Astrocyte (in vitro differentiated cells and primary cell): ENCODE measurements at regions not wholly inside any gene's neighbourhood (a gene's known extent, or its start where the extent isn't known, plus 50 kb on each side); places are given as distances from the start of the nearest gene placed in this dataset.

Experiments used
- DNase-seq: peaks from one replicate; pipeline ENCODE4 v3.0.0-alpha.2; 2010; ENCODE audit warnings: low read depth
- FAIRE-seq: peaks from 2 replicates; lab custom pipeline; 2011; peaks lifted over from hg19 to GRCh38; lab: Jason Lieb, UNC
- H2AFZ ChIP-seq: 2 replicates; pipeline ENCODE4 v1.6.0; 2012; ENCODE audit warnings: low read depth, low read length, inconsistent platforms
- H3K27ac ChIP-seq: 2 replicates; pipeline ENCODE4 v1.5.1; 2011; ENCODE audit warnings: low read depth, low read length, inconsistent platforms
- H3K27me3 ChIP-seq: 2 replicates; pipeline ENCODE4 v1.6.0; 2011; ENCODE audit warnings: low read length, inconsistent platforms; ENCODE audit not compliant: insufficient read depth
- H3K36me3 ChIP-seq: 2 replicates; pipeline ENCODE4 v1.5.1; 2011; ENCODE audit warnings: low read length, inconsistent platforms; ENCODE audit not compliant: insufficient read depth
- H3K4me1 ChIP-seq: 2 replicates; pipeline ENCODE4 v1.5.1; 2011; ENCODE audit warnings: low read length, inconsistent platforms; ENCODE audit not compliant: insufficient read depth
- H3K4me2 ChIP-seq: 2 replicates; pipeline ENCODE4 v1.6.0; 2012; ENCODE audit warnings: low read length, inconsistent platforms
- H3K4me3 ChIP-seq: 2 replicates; pipeline ENCODE4 v1.5.1; 2011; ENCODE audit warnings: low read depth, mild to moderate bottlenecking, low read length, inconsistent platforms; ENCODE audit not compliant: insufficient read depth
- H3K79me2 ChIP-seq: 2 replicates; pipeline ENCODE4 v1.6.0; 2012; ENCODE audit warnings: mild to moderate bottlenecking, low read length, inconsistent platforms; ENCODE audit not compliant: insufficient read depth
- H3K9ac ChIP-seq: 2 replicates; pipeline ENCODE4 v1.6.0; 2012; ENCODE audit warnings: mild to moderate bottlenecking, low read length, inconsistent platforms
- H3K9me3 ChIP-seq: 2 replicates; pipeline ENCODE4 v1.5.1; 2012; ENCODE audit warnings: low read depth, mild to moderate bottlenecking, low read length, inconsistent platforms; ENCODE audit not compliant: insufficient read depth
- H4K20me1 ChIP-seq: 2 replicates; pipeline ENCODE4 v1.6.0; 2012; ENCODE audit warnings: low read length, inconsistent platforms; ENCODE audit not compliant: insufficient read depth
- H3K27ac Mint-ChIP-seq: one replicate; pipeline ENCODE4 v1.8.0; 2021; ENCODE audit warnings: mild to moderate bottlenecking, mixed read lengths; ENCODE audit not compliant: unreplicated experiment
- H3K27me3 Mint-ChIP-seq: one replicate; pipeline ENCODE4 v1.8.0; 2021; ENCODE audit warnings: low read depth, mixed read lengths; ENCODE audit not compliant: unreplicated experiment
- H3K36me3 Mint-ChIP-seq: one replicate; pipeline ENCODE4 v1.8.0; 2021; ENCODE audit warnings: low read depth, mixed read lengths; ENCODE audit not compliant: unreplicated experiment
- H3K4me1 Mint-ChIP-seq: one replicate; pipeline ENCODE4 v1.8.0; 2021; ENCODE audit warnings: low read depth, mixed read lengths; ENCODE audit not compliant: unreplicated experiment
- H3K4me3 Mint-ChIP-seq: one replicate; pipeline ENCODE4 v1.8.0; 2021; ENCODE audit warnings: mild to moderate bottlenecking, moderate library complexity, mixed read lengths; ENCODE audit not compliant: unreplicated experiment
- H3K9me3 Mint-ChIP-seq: one replicate; pipeline ENCODE4 v1.8.0; 2021; ENCODE audit warnings: mild to moderate bottlenecking, mixed read lengths; ENCODE audit not compliant: unreplicated experiment
- CTCF ChIP-seq: IDR thresholded peaks from 2 replicates; pipeline ENCODE4 v1.5.1; 2011; ENCODE audit warnings: low read depth, mild to moderate bottlenecking, inconsistent platforms, low read length, moderate library complexity; ENCODE audit not compliant: insufficient read depth
- EZH2 ChIP-seq: IDR thresholded peaks from 2 replicates; pipeline ENCODE4 v1.6.1; 2012; ENCODE audit warnings: mild to moderate bottlenecking, low read length, inconsistent platforms; ENCODE audit not compliant: insufficient read depth

DNA sequence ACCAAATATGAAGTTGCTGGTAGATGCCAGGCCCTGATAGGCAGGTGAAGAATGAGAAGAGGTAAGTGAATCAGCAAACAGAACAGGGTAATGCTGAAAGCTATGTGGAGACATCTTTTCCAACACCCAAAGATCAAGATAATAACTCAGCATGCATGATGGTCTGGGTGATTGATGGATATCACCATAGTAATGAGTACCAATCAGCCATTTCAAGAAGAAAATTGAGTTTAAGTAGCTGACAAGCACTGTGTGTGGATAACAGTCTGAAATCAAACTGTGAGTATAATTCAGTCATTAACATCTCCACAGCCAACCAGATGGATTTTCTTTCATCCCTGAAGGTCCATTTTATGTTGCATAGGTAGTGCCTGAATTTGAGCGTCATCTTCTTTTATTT is 289.6 kb upstream of the SMIM31 start:
- Histone ChIP-seq H3K4me1 (no peaks in the 10 kb centered on the region), H3K79me2 (no peaks in the 10 kb centered on the region), H3K36me3 (no peaks in the 10 kb centered on the region), H3K9ac (no peak overlapping the region), H4K20me1 (no peaks in the 10 kb centered on the region), H3K4me3 (no peak overlapping the region), H3K27ac (no peak overlapping the region), H2AFZ (no peak overlapping the region), H3K4me2 (no peak overlapping the region), H3K9me3 (no peaks in the 10 kb centered on the region), H3K27me3 (no peaks in the 10 kb centered on the region)
- Mint-ChIP-seq H3K4me1 (peaks cover 2% of the 10 kb centered on the region), H3K36me3 (no peaks in the 10 kb centered on the region), H3K27me3 (no peaks in the 10 kb centered on the region), H3K4me3 (no peak overlapping the region), H3K9me3 (no peaks in the 10 kb centered on the region), H3K27ac (no peak overlapping the region)
- DNase-seq, result no peak
- no peak for FAIRE-seq
- no peak for TF ChIP-seq EZH2
- no peak for TF ChIP-seq CTCF

DNA sequence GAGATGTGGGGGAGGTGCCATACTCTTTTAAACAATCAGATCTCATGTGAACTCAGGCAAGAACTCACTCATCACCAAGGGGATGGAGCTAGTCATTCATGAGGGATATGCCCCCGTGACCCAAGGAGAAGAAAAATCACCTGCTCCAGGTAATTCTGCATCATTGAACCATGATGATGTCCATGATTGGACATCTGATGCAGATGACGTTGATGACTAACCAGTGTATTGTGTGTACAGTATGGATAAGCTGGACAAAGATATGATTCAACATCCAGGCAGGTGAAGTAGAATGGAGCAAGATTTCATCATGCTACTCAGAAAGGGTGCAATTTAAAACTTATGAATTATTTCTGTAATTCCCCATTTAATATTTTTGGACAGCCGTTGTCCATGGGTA is 286.4 kb upstream of the SMIM31 start:
- Histone ChIP-seq H3K4me2 (no peak overlapping the region), H3K27me3 (no peaks in the 10 kb centered on the region), H3K9me3 (no peaks in the 10 kb centered on the region), H3K36me3 (no peaks in the 10 kb centered on the region), H3K9ac (no peak overlapping the region), H4K20me1 (no peaks in the 10 kb centered on the region), H3K4me1 (no peaks in the 10 kb centered on the region), H3K79me2 (no peaks in the 10 kb centered on the region), H3K27ac (no peak overlapping the region), H3K4me3 (no peak overlapping the region), H2AFZ (no peak overlapping the region)
- H3K9me3 Mint-ChIP-seq, result no peaks in the 10 kb centered on the region
- TF ChIP-seq EZH2 (no peak), CTCF (no peak)
- H3K27me3 Mint-ChIP-seq, result no peaks in the 10 kb centered on the region
- peaks cover 2% of the 10 kb centered on the region for H3K4me1 Mint-ChIP-seq
- DNase-seq (no peak), FAIRE-seq (no peak)
- H3K4me3 Mint-ChIP-seq, result no peak overlapping the region
- no peaks in the 10 kb centered on the region for H3K36me3 Mint-ChIP-seq
- no peak overlapping the region for H3K27ac Mint-ChIP-seq

- Histone ChIP-seq H3K4me3 (no peak overlapping the region), H4K20me1 (no peaks in the 10 kb centered on the region), H3K27me3 (no peaks in the 10 kb centered on the region), H2AFZ (no peak overlapping the region), H3K27ac (no peak overlapping the region), H3K9me3 (no peaks in the 10 kb centered on the region), H3K79me2 (no peaks in the 10 kb centered on the region), H3K9ac (no peak overlapping the region), H3K36me3 (no peaks in the 10 kb centered on the region), H3K4me1 (no peaks in the 10 kb centered on the region), H3K4me2 (no peak overlapping the region)
- DNase-seq, result no peak
- TF ChIP-seq CTCF (no peak), EZH2 (no peak)
- H3K27ac Mint-ChIP-seq, result no peak overlapping the region
- no peaks in the 10 kb centered on the region for H3K4me1 Mint-ChIP-seq
- FAIRE-seq, result no peak
- no peaks in the 10 kb centered on the region for H3K9me3 Mint-ChIP-seq
- H3K27me3 Mint-ChIP-seq, result no peaks in the 10 kb centered on the region
- H3K36me3 Mint-ChIP-seq, result no peaks in the 10 kb centered on the region
- no peak overlapping the region for H3K4me3 Mint-ChIP-seq
Measured at GRCh38 chr4:164481306-164482091, 272.4 kb upstream of the SMIM31 start.
